GM21360 (cell line): ENCODE measurements at regions not wholly inside any gene's neighbourhood (a gene's known extent, or its start where the extent isn't known, plus 50 kb on each side); places are given as distances from the start of the nearest gene placed in this dataset.

Source experiments
- ATAC-seq: cut with Tn5 transposase; IDR thresholded peaks from one replicate; pipeline ENCODE4 v1.9.1; 2021; ENCODE audit warnings: mild to moderate bottlenecking, moderate library complexity; ENCODE audit not compliant: unreplicated experiment

DNA sequence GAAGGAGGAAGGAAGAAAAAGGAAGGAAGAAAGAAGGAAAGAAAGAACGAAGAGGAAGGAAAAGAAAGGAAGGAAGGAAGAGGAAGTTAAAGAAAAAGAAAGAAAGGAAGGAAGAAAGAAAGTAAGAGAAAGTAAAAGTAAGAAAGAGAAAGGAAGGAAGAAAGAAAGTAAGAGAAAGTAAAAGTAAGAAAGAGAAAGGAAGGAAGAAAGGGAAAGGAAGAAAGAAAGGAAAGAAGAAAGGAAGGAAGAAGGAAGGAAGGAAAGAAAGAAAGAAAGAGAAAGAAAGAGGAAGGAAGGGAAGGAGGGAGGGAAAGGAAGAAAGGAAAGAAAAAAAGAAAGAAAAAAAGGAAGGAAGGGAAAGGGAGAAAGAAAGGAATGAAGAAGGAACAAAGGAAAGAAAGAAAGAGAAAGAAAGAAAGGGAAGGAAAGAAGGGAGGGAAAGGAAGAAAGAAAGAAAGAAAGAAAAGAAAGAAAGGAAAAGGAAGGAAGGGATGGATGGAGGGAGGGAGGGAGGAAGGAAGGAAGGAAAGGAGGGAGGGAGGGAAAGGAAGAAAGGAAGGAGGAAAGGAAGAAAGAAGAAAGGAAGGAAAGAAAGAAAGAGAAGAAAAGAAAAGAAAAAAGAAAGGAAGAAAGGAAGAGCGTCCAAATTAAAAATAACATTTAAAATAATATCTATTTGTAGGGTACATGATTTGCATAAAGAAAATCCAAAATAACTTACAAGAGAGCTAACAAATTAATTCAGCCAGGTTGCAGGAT is 827.9 kb downstream of the TSN start:
- no peak for ATAC-seq

DNA sequence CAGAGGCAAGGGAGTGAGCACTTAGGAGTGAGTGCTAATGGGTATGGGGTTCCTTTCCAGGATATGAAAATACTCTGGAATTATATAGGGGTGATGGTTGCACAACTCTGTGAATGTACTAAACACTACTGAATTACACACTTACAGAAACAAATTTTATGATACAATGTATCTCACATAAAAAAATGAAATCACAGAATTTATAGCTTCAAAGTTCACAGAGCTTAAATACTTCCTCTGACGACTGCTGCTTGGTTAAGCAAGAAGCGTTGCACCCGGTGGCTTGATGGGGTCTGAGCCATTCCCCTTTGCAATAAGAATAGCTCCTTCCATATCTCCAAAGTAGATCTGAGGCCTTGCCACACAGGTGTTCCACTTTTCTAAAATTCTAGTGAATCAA is 835.1 kb downstream of the TSN start:
- ATAC-seq = no peak

DNA sequence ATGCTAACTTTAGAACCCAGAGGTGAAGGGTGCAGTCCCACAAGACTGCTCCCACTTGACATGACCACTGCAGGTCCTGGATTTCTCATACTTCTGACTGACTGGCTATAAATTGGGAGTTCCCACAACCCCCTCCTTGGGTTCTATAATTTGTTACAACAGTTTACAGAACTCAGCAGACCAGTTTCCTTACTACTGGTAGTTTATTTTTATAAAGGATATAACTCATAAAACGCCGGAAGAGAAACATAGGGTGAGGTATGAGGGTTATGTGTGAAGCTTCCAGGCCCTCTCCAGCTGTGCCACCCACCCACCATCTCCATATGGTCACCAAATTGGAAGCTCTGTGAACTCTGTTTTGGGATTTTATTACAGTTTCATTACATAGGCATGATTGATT is 839.6 kb downstream of the TSN start:
- ATAC-seq = no peak

DNA sequence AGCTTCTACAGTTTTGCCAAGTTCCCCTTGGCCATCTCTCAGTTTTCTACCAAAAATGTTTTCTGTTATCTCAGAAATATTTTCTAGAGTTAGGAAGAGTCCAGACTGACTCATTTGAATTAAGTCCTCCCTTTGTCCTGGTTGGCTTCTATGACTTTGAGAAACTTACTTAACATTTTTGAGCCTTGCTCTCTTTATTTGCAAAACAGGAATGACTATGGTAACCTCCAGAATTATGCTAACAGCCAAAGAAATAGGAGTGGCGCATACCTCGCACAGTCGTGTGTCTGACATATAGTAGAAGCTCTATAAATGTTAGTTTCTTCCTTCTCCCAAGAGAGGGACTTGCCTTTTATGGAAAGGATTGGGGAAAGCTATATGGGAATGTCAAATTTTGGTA is 841.1 kb downstream of the TSN start:
- no peak for ATAC-seq

DNA sequence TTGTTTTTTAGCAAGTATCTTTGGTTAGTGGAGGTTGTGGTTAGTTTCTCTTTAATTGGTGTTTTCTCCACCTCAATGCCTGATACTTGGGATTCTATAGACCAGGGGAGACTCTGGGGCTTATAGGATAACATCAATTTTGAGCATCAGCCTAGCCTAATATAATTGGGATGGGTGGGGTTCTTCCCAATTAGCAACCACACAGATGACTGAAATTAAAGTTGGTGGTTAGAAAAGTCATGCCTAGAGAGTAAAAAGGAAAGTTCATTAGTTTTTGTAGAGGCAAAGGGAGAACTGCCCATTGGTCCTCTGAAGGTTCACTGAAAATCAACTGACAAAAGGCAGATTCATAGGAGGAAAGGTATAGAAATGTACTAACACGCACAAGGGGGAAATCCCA is 843.3 kb downstream of the TSN start:
- ATAC-seq = no peak

DNA sequence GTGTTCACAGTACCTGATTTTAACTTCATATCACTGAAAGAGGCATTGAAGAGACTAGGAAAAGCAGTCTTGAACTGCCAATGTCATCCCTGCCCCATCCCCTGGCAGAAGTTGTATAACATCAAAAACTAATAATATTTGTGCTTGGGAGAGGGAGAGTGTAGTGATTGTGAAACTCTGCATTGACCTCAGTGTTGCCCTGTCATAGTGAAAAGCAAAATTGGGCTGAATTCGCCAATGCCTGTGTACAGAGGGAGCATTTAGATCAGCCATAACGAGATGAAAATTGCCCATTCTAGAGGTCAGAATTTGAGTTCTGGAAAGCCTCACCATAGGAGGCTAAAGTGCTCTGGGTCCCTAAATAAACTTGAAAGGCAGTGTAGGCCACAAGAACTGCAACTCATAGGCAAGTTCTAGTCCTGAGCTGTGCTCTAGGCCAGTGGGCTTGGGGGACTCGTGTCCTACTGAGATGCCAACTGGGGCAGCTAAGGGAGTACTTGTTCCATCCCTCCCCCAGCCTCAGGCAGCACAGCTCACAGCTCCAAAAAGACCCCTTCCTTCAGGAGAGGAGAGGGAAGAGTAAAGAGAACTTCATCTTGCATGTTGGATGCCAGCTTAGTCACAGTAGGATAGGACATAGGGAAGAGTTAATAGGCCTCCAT is 855.6 kb downstream of the TSN start:
- ATAC-seq = no peak

DNA sequence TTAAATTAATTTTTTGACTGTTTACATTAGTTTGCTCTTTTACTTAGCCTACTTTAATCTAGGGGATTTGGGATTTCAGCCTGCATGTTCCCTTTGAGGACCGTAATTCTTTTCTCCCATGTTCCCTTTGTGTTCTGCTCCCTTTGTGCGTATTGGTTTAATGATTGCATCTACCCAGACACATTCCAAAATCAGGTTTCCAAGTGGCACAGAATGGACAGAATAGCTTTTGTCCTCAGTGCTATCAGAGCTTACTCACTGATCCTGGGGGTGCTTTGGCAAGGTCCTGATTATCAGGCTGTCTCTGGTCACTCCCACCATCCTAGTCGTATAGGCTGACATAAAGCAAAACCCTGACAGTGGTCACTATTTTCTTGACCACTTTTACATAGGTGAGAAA is 867.5 kb downstream of the TSN start:
- no peak for ATAC-seq

DNA sequence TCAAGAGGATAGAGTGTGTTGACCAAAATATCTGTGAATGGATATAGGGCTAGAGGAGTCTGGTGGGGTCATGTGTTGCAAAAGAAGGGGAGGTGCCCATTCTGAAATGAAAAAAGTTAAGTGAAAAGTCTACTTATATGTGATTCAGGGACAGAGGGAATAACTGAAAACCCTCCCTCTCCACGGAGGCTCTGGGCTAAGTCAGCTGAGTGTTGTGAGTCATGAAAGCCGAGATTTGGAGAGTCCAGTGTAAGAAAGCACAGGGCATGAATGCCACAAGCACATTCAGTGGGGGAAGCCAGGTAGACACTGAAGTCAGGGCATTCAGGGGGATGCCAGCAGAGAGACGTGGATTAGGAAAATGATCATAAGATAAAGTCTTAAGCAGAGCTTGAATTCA is 871.9 kb downstream of the TSN start:
- ATAC-seq = no peak

DNA sequence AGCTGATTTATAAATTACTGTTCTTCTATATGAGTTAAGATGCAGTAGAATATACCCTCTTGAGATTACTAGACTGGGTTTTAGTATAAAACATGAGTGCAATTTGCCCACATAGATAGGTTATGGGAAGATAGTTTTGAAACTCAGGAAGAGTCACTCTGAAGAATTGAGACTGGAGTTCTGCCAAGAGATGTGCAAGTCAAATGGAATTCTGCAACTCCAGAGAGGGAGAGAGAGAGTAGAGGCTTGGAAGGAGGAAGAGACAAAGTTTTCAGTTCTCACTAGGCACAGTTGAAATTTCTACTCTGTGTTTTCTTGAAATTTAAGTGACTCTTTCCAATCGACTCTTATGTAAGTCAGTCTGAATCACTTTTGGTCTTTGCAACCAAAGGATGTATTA is 878.8 kb downstream of the TSN start:
- no peak for ATAC-seq

DNA sequence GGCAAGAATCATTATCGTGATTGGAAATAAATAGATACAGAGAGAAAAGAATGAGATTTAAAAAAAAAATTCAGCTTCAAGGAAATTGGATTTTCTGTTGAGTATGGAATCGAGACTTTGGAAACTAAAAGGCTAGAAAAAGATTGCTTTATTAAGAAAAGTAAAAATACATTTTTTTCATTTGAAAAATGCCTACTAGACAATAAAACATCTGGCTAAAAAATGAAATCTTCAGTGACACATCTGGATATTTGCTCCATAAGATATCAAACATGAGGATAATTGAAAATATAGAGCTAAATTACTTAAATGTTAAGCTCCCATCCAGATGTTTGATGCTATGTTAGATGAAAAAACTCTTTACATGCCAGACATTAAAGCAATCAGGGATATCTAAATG is 879.5 kb downstream of the TSN start:
- no peak for ATAC-seq

DNA sequence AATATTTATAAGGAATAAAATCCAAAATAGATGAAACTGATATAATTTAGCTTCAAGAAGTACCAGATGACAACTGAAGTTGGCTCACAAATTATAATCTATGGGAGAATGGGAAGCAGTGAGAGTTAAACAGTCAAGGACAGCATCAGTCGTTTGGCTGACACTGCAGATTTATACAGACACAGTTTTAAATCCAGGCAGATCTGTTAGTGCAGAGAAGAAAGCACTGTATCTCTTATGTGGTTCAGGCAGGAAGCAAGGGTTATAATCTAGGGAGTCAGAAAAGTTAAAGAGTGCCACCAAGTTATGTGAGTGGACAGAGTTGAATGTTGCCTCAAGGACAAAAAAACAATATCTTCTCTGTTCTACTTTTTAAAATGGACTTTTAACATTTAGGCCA is 880.2 kb downstream of the TSN start:
- no peak for ATAC-seq

DNA sequence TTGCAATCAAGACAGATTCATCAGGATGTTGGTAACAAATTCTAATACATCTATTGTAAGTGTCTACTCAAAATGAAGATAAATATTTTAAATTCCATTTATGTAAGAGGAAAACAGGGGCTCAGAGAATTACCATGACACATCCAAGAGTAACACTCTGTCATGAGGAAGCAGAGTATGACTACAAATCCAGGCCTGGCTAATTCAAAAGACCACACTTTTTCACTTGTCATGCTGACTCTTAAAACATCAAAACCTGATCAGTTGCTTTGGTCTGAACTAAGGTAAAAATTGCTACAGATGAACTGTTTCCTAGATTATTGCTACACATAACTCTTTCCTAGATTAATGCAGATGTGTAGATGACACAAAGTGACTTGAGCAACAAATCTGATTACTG is 880.6 kb downstream of the TSN start:
- ATAC-seq = no peak

DNA sequence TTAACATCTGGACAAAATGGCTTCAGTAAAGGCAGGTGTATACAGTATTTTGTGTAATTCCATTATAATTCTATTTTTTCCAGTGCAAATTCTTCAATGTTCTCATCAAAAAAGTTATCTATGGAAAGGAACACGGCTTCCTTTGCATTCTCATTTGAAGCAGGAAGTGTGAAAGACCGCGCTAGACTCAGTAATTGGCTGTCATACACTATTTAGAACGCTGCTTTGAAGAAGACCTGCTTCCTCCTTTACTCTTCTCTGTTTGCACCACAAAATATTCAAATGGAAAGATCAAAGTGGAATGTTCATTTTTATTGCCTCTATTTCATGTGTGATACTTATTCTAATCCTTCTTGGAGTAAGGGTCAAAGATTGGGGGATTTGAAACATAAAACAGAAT is 883.7 kb downstream of the TSN start:
- ATAC-seq = no peak

DNA sequence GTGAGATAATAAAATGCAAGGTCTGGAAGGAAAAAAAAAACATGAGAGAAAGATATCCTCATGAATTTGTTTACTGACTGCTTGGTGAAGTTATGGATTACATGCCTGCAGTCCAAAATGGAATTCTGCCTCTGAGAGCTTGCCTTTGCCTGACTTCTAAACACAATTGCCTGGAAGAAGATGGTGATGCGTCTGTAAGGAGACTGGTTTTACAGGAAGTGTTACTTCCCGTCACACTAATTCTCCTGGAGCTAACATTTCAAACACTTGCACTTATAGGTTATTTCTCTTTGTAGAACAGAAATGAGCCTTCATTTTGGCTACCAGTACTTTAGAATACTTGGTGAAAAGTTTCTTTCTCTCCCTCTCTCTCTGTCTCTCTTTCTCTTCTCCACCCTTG is 884.3 kb downstream of the TSN start:
- no peak for ATAC-seq

DNA sequence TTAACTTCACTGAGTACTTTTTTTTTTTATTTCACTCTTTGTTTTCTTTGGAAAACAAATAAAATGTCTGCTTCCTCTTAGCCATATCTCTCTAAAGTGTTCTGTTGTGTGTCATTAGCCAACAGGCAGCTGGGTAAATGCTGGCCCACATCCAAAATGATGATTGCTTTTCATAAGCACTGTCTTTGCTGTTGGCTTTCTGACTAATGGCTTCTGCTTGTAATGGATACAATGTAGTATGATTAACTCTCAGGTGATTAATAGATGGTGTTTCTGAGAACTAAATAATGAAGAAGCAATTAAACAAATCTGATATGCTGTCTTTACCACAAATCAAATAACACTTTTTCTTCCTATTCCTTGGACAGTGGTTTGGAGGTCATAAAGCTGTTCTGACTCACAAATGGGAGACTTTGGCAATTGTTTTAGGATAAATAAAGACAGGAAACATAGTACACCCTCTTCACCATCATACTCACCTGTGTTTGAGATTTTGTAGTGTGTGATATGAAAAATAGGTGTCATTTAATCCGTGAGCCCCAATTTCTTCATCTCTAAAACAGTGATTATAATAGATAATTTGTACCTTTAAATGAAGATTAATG is 888.4 kb downstream of the TSN start:
- ATAC-seq = no peak

DNA sequence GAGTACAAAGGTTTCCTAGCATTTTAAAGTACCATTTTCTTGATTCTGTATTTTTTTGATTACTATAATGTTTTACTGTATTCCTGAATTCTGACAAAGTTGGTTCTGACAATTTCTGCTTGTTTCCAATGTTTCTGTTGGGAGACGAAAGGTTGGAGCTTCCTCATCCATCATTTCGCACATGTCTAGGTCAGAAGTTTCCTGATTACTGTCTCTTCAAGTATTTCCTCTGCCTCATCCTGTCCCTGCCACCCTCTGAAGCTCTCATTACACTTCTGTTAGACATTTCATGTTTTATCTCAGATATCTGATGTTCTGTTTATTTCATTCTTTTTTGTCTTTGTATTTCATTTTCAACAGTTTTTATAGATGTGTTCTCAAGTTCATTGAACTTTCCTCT is 895.8 kb downstream of the TSN start:
- no peak for ATAC-seq

DNA sequence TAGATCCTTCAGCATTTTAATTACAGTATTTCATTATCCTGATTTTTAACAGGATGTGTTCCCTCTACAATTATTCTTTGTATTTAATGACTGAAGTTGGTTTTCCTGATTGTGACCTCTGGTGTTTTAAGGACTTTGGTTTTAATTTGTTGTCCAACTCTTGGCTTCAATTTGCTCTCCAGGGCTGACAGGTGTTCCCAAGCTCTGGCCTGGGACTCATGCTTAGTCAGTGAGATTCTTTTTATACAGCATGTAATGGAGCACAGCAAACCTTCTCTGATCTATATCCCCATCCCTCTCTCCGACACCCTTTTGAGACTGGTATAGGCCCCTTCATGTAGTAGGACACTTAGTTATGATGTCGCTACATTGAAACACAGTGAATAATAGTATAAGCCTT is 896.3 kb downstream of the TSN start:
- ATAC-seq = no peak

DNA sequence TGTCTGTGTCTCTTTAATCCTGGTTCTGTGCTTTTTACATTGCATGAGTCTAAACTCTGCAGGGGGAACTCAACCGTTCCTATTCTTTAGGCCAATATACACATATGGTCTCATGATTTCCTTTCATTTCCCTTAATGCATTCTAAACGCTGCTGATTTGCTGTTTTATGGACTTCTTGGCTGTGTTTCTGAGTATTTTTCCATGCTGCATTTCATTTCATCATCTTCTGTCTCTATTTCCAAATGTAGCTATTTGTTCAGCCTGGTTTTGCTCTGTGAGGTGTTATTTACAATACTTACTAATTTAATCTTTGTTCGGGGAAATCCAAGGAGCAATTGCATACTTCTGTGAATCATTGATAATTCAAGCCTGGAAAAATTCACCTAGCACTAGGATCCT is 897.2 kb downstream of the TSN start:
- no peak for ATAC-seq

DNA sequence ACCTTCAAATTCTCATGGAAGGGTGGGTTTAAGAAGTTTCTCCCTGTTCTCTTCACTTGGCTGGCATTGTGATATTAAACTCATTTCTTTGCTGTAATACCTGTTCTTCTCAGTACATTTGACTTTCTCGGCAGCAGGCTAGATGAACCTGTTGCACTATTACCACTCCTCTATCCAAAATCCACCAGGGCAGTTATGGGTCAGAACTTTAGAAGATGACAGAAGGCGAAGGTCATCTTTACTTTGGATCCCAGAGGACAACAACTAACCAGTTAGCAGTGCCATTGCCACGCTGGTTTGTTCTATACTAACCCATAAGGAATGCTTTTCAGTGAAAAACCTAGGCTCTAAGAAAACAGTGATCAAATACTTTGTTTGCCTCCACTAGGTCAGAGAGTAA is 901.0 kb downstream of the TSN start:
- no peak for ATAC-seq

DNA sequence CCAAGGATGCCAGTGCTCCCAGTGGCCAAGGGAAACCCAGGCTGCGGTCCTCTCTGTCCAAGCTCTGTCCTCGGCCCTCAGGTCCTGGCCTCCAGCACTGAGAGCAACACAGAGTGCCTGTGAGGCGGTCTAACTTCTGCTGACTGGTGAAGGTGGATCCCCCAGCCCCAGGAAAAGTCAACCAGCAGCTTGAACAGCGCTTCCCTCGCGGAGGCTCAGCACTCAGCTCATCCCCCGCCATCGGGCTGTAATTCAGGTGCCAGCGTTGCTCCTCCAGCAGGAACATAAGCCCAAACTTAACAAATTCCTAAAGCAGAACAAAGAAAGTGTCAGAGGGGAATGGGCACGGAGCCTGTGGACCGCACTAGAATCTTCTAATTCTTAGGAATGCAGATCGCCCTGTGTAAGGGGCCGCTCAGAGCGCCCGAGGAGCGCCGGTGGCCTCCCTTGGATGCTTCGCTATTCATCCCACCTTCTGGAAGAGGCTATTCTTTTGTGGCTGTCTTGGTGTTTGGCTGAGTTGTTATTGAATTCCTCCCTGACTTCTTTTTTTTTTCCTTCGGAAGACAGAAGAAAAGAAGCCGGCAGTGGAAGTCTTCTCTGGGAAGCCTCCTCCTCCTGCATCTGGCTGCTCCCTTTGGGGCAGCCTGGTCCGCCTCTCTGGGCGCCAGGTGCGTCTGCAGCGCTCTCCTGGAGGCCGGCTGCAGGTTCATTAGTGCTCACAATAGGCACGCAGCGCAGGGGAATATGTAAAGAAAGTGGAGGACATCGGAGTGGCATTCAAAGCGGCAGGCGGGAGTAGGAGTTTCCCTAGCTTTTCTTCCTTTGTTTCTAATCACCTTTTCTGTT is 905.6 kb downstream of the TSN start:
- ATAC-seq = no peak

DNA sequence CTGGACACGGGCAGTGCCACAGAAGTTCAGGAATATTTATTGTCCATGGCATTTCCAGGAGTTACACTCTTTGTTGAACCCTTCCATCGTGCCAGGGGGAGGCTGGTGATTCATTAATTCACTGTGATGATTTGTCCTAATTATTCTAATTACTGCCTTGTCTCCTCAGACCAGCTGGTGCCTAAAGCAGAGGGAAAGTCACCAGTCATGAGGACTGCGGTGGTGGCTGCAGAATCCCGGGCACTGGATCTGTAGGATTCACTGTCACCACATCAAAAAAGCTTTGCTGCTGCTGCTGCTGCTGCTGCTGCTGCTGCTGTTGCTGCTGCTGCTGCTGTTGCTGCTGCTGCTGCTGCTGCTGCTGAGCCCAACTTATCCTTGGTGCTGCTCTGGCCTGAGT is 908.2 kb downstream of the TSN start:
- no peak for ATAC-seq

DNA sequence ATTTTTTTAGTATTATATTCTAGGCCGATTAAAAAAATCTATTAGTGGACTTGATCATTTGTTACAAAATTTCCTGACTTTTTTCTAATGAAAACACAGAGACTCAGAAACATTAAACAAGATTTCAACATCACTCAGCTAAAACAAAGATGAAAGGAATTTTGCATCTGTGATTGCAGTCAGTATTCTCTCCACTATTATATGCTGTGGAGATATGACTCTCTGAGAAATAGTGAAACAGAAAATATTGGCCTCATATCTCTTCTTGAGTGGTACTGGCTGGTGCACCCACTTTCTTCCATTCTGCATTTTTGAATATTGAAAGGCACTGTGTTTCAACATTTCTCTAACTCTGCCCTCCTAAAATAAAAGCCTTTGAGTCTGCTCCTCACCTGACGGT is 914.2 kb downstream of the TSN start:
- no peak for ATAC-seq
